Right ventricle myocardium superior (tissue), 1 donor: ENCODE measurements at regions not wholly inside any gene's neighbourhood (a gene's known extent, or its start where the extent isn't known, plus 50 kb on each side); places are given as distances from the start of the nearest gene placed in this dataset.

Experiments
- ATAC-seq: fragments of 200-7000 bp; cut with Tn5 transposase; one replicate; pipeline ENCODE4 v1.9.1; 2020; ENCODE audit warnings: mild to moderate bottlenecking; ENCODE audit not compliant: poor library complexity
- DNase-seq: peaks from one replicate; pipeline ENCODE4 v3.0.0-alpha.2; 2020
- intact Hi-C: fragments of 100-400 bp; cut with DNase I; formaldehyde crosslinking; loops from one replicate; pipeline ENCODE4 v1.11.2; 2022
- donor health status: DM: no; HTN: yes; CAD: no; lungs with severe emphysema.

- intact Hi-C loops = no loop called here
- ATAC-seq (no peak), DNase-seq (no peak)
Measured at GRCh38 chr5:67310740-67311139, 114.1 kb upstream of the CD180 start.

GRCh38 chr5:67310169-67310568 is 113.6 kb upstream of the CD180 start:
- intact Hi-C loops = no loop called here
- DNase-seq = no peak
- ATAC-seq = no peak

- ATAC-seq (no peak), DNase-seq (no peak)
- intact Hi-C loops = no loop called here
Measured at GRCh38 chr5:67308988-67309688, 112.5 kb upstream of the CD180 start.

GRCh38 chr5:67306965-67307607 is 110.5 kb upstream of the CD180 start:
- DNase-seq (no peak), ATAC-seq (no peak)
- intact Hi-C loops = no loop called here

- intact Hi-C loops = no loop called here
- DNase-seq (no peak), ATAC-seq (no peak)
Measured at GRCh38 chr5:67305913-67306710, 109.5 kb upstream of the CD180 start.

GRCh38 chr5:67305401-67305800 is 108.8 kb upstream of the CD180 start:
- ATAC-seq (no peak), DNase-seq (no peak)
- intact Hi-C loops = no loop called here

GRCh38 chr5:67303356-67303755 is 106.8 kb upstream of the CD180 start:
- intact Hi-C loops = no loop called here
- DNase-seq (no peak), ATAC-seq (no peak)

GRCh38 chr5:67301285-67301903 is 104.8 kb upstream of the CD180 start:
- intact Hi-C loops = no loop called here
- ATAC-seq (peak; percentile 90), DNase-seq (peak; percentile 77)

GRCh38 chr5:67300326-67300725 is 103.7 kb upstream of the CD180 start:
- intact Hi-C loops = no loop called here
- no peak for ATAC-seq

GRCh38 chr5:67299231-67299735 is 102.7 kb upstream of the CD180 start:
- ATAC-seq = no peak
- intact Hi-C loops = no loop called here
- DNase-seq = no peak

More at GRCh38 chr5:67300326-67300725, 103.7 kb upstream of the CD180 start:
- DNase-seq = no peak

GRCh38 chr5:67297802-67298532 is 101.4 kb upstream of the CD180 start:
- no peak for ATAC-seq
- intact Hi-C loops = no loop called here
- DNase-seq = no peak

GRCh38 chr5:67297376-67297775 is 100.8 kb upstream of the CD180 start:
- ATAC-seq (no peak), DNase-seq (peak; percentile 50)
- intact Hi-C loops = no loop called here

GRCh38 chr5:67294266-67294938 is 97.8 kb upstream of the CD180 start:
- ATAC-seq (no peak), DNase-seq (no peak)
- intact Hi-C loops = no loop called here

GRCh38 chr5:67293226-67293625 is 96.6 kb upstream of the CD180 start:
- intact Hi-C loops = no loop called here
- ATAC-seq = no peak
- DNase-seq = no peak

GRCh38 chr5:67292201-67292940 is 95.8 kb upstream of the CD180 start:
- intact Hi-C loops = no loop called here
- DNase-seq = no peak
- no peak for ATAC-seq

- intact Hi-C loops = no loop called here
- no peak for DNase-seq
- no peak for ATAC-seq
Measured at GRCh38 chr5:67291671-67292070, 95.1 kb upstream of the CD180 start.

GRCh38 chr5:67291066-67291465 is 94.5 kb upstream of the CD180 start:
- intact Hi-C loops = no loop called here
- ATAC-seq (no peak), DNase-seq (no peak)
